ENCODE measurements at regions not wholly inside any gene's neighbourhood (a gene's known extent, or its start where the extent isn't known, plus 50 kb on each side); places are given as distances from the start of the nearest gene placed in this dataset.

DNA sequence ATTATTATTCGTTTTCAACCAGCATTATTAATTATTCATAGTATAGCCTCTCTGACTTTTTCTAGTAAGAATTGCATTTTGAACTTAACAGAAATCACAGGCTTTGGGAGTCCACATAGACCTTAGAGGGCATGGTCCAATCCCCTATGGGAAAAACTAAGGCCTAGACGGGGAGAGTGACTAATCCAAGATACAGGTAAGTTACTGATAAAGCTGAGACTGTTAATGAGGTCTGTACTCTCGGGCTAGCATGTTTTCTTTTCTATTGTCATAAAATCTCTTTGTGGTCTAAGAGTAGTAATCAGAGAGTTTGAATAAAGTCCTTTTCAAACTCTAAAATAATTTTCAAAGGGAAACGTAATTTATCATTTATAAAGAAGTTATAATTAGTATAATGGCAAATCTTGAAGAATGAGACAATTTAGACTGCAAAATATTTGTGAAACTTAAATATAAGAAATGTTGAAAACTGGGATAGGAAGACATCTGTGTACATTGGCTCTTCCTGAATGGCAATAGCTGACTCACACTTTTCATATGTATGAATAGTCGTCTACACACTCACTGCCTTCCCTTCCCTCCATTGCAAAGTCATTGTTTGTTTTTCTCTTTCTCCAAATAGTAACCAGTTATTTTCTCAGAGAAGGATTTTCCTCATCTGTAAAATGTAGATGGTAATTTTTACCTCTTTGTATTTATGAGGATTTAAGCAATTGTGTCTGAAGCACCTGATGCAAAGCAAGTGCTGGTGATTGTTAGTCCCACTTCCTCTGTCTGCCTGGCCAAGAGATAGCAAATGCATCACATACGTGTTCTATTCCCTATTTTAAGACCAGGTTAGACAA is 207.9 kb upstream of the CD180 start:
- Histone ChIP-seq H2AK5ac (ENCODE audit: low read length, severe bottlenecking) (no peak overlapping the region), H3K36me3 (ENCODE audit: control insufficient read depth in 1 of 2, insufficient read depth in 2 of 2, low read depth in 1 of 2, low read length in 2 of 2) (no peaks in the 10 kb centered on the region), H3K9me3 (ENCODE audit: control insufficient read depth, low read length) (no peaks in the 10 kb centered on the region), H3K27ac (ENCODE audit: low read length, poor library complexity, severe bottlenecking) (no peak overlapping the region), H3K23ac (ENCODE audit: low read length in 2 of 2) (no peak overlapping the region), H3K14ac (ENCODE audit: low read length in 2 of 2) (no peak overlapping the region), H2BK15ac (ENCODE audit: low read depth, poor library complexity, severe bottlenecking) (no peak overlapping the region), H2AFZ (ENCODE audit: low read depth, low read length) (no peak overlapping the region), H3K4me2 (ENCODE audit: low read length, poor library complexity, severe bottlenecking) (no peak overlapping the region), H3K79me1 (replicated peaks; ENCODE audit: low read length, poor library complexity, severe bottlenecking) (no peaks in the 10 kb centered on the region), H2BK5ac (ENCODE audit: low read depth, low read length, poor library complexity, severe bottlenecking) (no peak overlapping the region), H2BK120ac (ENCODE audit: low read depth, low read length) (no peak overlapping the region), H3K9ac (ENCODE audit: low read length) (no peak overlapping the region), H4K8ac (ENCODE audit: low read length) (no peak overlapping the region), H3K18ac (ENCODE audit: low read depth in 1 of 2, low read length in 2 of 2) (no peak overlapping the region), H3K4me3 (ENCODE audit: insufficient read depth in 1 of 2, low read depth in 1 of 2, low read length in 2 of 2) (no peak overlapping the region), H2BK12ac (ENCODE audit: low read length in 2 of 2) (no peak overlapping the region), H3K4me1 (ENCODE audit: control insufficient read depth, insufficient read depth, low read depth, low read length) (no peaks in the 10 kb centered on the region), H3K27me3 (ENCODE audit: control insufficient read depth in 1 of 2, insufficient read depth in 1 of 2, low read length in 2 of 2) (no peaks in the 10 kb centered on the region), H3K4ac (ENCODE audit: low read depth in 1 of 2, low read length in 2 of 2) (no peak overlapping the region), H4K91ac (ENCODE audit: low read length) (no peak overlapping the region)
- peak; percentile 45 for DNase-seq
- WGBS: 66% methylated on average over 3 of the region's 6 CpGs

DNA sequence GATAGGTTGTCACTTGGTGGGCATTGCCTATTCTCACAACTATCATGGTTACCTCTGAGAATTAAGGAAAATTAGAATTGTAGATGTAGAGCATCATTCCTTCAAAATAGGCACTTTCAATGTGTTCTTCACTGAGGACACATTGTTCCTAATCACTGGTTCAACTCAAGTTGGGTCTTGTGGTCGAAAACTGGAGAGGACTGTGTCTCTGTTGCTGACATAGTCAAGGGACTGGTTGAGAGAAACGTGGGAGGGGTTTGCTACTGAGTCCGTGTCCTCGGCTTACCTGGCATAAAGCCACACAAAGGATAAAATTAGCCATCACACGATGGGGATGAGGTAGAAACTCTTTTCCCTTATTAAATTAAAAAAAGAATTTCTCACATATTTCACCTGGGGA is 205.9 kb upstream of the CD180 start:
- DNase-seq: no peak
- no peaks in the 10 kb centered on the region for H3K36me3 ChIP-seq (ENCODE audit: control insufficient read depth in 1 of 2, insufficient read depth in 2 of 2, low read depth in 1 of 2, low read length in 2 of 2)
- no peak overlapping the region for H3K14ac ChIP-seq (ENCODE audit: low read length in 2 of 2)
- no peak overlapping the region for H2AK5ac ChIP-seq (ENCODE audit: low read length, severe bottlenecking)
- no peak overlapping the region for H2BK15ac ChIP-seq (ENCODE audit: low read depth, poor library complexity, severe bottlenecking)
- no peaks in the 10 kb centered on the region for H3K9me3 ChIP-seq (ENCODE audit: control insufficient read depth, low read length)
- 79% methylated on average over 2 of the region's 5 CpGs for WGBS
- no peak overlapping the region for H3K9ac ChIP-seq (ENCODE audit: low read length)
- no peak overlapping the region for H2BK5ac ChIP-seq (ENCODE audit: low read depth, low read length, poor library complexity, severe bottlenecking)
- no peak overlapping the region for H3K23ac ChIP-seq (ENCODE audit: low read length in 2 of 2)
- no peak overlapping the region for H2BK120ac ChIP-seq (ENCODE audit: low read depth, low read length)
- H3K79me1 ChIP-seq (replicated peaks; ENCODE audit: low read length, poor library complexity, severe bottlenecking): no peaks in the 10 kb centered on the region
- H2AFZ ChIP-seq (ENCODE audit: low read depth, low read length): no peak overlapping the region
- no peak overlapping the region for H3K4me3 ChIP-seq (ENCODE audit: insufficient read depth in 1 of 2, low read depth in 1 of 2, low read length in 2 of 2)
- no peak overlapping the region for H2BK12ac ChIP-seq (ENCODE audit: low read length in 2 of 2)
- no peak overlapping the region for H3K27ac ChIP-seq (ENCODE audit: low read length, poor library complexity, severe bottlenecking)
- H3K18ac ChIP-seq (ENCODE audit: low read depth in 1 of 2, low read length in 2 of 2): no peak overlapping the region
- no peaks in the 10 kb centered on the region for H3K27me3 ChIP-seq (ENCODE audit: control insufficient read depth in 1 of 2, insufficient read depth in 1 of 2, low read length in 2 of 2)
- no peak overlapping the region for H3K4me2 ChIP-seq (ENCODE audit: low read length, poor library complexity, severe bottlenecking)
- H3K4me1 ChIP-seq (ENCODE audit: control insufficient read depth, insufficient read depth, low read depth, low read length): no peaks in the 10 kb centered on the region
- H3K4ac ChIP-seq (ENCODE audit: low read depth in 1 of 2, low read length in 2 of 2): no peak overlapping the region
- no peak overlapping the region for H4K91ac ChIP-seq (ENCODE audit: low read length)
- no peak overlapping the region for H4K8ac ChIP-seq (ENCODE audit: low read length)

DNA sequence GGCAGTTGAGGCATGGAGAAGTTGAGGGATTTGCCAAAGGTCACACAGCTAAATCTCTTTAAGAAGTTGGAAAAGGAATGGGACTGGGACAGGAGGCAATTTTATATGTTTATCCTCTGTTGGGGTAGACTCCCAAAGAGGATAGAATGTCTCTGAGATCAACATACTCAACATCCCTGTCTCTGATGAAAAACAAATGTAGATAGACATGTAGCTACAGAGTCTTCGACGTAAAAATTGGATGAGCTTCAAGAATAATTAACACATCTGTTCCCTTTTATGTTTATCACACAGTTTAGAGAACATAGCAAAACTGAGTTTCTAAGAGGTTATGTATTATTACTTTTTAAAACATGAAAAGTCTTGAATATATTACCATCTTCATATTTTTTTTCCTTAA is 204.6 kb upstream of the CD180 start:
- WGBS: no CpG with 5 or more reads among the region's 2 CpGs
- no peak overlapping the region for H3K18ac ChIP-seq (ENCODE audit: low read depth in 1 of 2, low read length in 2 of 2)

DNA sequence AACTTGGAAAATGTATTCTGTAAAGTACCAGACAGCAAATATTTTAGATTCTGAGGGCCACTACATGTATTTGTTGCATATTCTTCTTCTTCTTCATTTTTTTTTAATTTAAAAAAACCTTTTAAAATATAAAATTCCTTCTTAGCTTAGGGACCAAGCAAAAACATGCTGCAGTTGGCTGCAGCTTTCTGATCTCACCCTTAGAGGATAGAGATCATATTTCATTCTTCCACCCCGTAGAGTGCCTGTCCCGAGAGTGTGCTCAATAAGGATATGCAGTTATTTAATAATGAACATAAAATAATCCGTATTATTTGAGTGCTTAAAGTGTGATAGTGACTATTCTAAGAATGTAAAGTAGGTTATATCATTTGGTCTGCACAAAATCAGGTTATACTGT is 204.2 kb upstream of the CD180 start:
- H2BK15ac ChIP-seq (ENCODE audit: low read depth, poor library complexity, severe bottlenecking): no peak overlapping the region
- no peak overlapping the region for H4K8ac ChIP-seq (ENCODE audit: low read length)
- no peak overlapping the region for H4K91ac ChIP-seq (ENCODE audit: low read length)
- no peak overlapping the region for H3K14ac ChIP-seq (ENCODE audit: low read length in 2 of 2)
- no peaks in the 10 kb centered on the region for H3K27me3 ChIP-seq (ENCODE audit: control insufficient read depth in 1 of 2, insufficient read depth in 1 of 2, low read length in 2 of 2)
- no peaks in the 10 kb centered on the region for H3K79me1 ChIP-seq (replicated peaks; ENCODE audit: low read length, poor library complexity, severe bottlenecking)
- H3K36me3 ChIP-seq (ENCODE audit: control insufficient read depth in 1 of 2, insufficient read depth in 2 of 2, low read depth in 1 of 2, low read length in 2 of 2): no peaks in the 10 kb centered on the region
- no peak overlapping the region for H3K27ac ChIP-seq (ENCODE audit: low read length, poor library complexity, severe bottlenecking)
- no peaks in the 10 kb centered on the region for H3K9me3 ChIP-seq (ENCODE audit: control insufficient read depth, low read length)
- no peak overlapping the region for H2AK5ac ChIP-seq (ENCODE audit: low read length, severe bottlenecking)
- H3K4ac ChIP-seq (ENCODE audit: low read depth in 1 of 2, low read length in 2 of 2): no peak overlapping the region
- no peak overlapping the region for H2BK120ac ChIP-seq (ENCODE audit: low read depth, low read length)
- DNase-seq: no peak
- WGBS: 81% methylated on average over 1 of the region's 3 CpGs
- H2BK12ac ChIP-seq (ENCODE audit: low read length in 2 of 2): no peak overlapping the region
- no peak overlapping the region for H3K4me3 ChIP-seq (ENCODE audit: insufficient read depth in 1 of 2, low read depth in 1 of 2, low read length in 2 of 2)
- H3K9ac ChIP-seq (ENCODE audit: low read length): no peak overlapping the region
- no peak overlapping the region for H2AFZ ChIP-seq (ENCODE audit: low read depth, low read length)
- no peak overlapping the region for H2BK5ac ChIP-seq (ENCODE audit: low read depth, low read length, poor library complexity, severe bottlenecking)
- H3K4me2 ChIP-seq (ENCODE audit: low read length, poor library complexity, severe bottlenecking): no peak overlapping the region
- H3K23ac ChIP-seq (ENCODE audit: low read length in 2 of 2): no peak overlapping the region
- H3K18ac ChIP-seq (ENCODE audit: low read depth in 1 of 2, low read length in 2 of 2): no peak overlapping the region
- H3K4me1 ChIP-seq (ENCODE audit: control insufficient read depth, insufficient read depth, low read depth, low read length): no peaks in the 10 kb centered on the region

More for the DNA sequence above, 204.6 kb upstream of the CD180 start:
- H3K9me3 ChIP-seq (ENCODE audit: control insufficient read depth, low read length): no peaks in the 10 kb centered on the region
- no peak overlapping the region for H3K4me3 ChIP-seq (ENCODE audit: insufficient read depth in 1 of 2, low read depth in 1 of 2, low read length in 2 of 2)
- no peak overlapping the region for H2BK120ac ChIP-seq (ENCODE audit: low read depth, low read length)
- H2BK5ac ChIP-seq (ENCODE audit: low read depth, low read length, poor library complexity, severe bottlenecking): no peak overlapping the region
- H4K8ac ChIP-seq (ENCODE audit: low read length): no peak overlapping the region
- no peak overlapping the region for H3K27ac ChIP-seq (ENCODE audit: low read length, poor library complexity, severe bottlenecking)
- no peaks in the 10 kb centered on the region for H3K4me1 ChIP-seq (ENCODE audit: control insufficient read depth, insufficient read depth, low read depth, low read length)
- no peak overlapping the region for H2BK15ac ChIP-seq (ENCODE audit: low read depth, poor library complexity, severe bottlenecking)
- no peaks in the 10 kb centered on the region for H3K79me1 ChIP-seq (replicated peaks; ENCODE audit: low read length, poor library complexity, severe bottlenecking)
- no peaks in the 10 kb centered on the region for H3K36me3 ChIP-seq (ENCODE audit: control insufficient read depth in 1 of 2, insufficient read depth in 2 of 2, low read depth in 1 of 2, low read length in 2 of 2)
- no peak overlapping the region for H3K14ac ChIP-seq (ENCODE audit: low read length in 2 of 2)
- no peak overlapping the region for H3K23ac ChIP-seq (ENCODE audit: low read length in 2 of 2)
- H2AK5ac ChIP-seq (ENCODE audit: low read length, severe bottlenecking): no peak overlapping the region
- H2BK12ac ChIP-seq (ENCODE audit: low read length in 2 of 2): no peak overlapping the region
- DNase-seq: no peak
- H3K4ac ChIP-seq (ENCODE audit: low read depth in 1 of 2, low read length in 2 of 2): no peak overlapping the region
- H3K27me3 ChIP-seq (ENCODE audit: control insufficient read depth in 1 of 2, insufficient read depth in 1 of 2, low read length in 2 of 2): no peaks in the 10 kb centered on the region
- no peak overlapping the region for H4K91ac ChIP-seq (ENCODE audit: low read length)
- H3K4me2 ChIP-seq (ENCODE audit: low read length, poor library complexity, severe bottlenecking): no peak overlapping the region
- no peak overlapping the region for H2AFZ ChIP-seq (ENCODE audit: low read depth, low read length)
- H3K9ac ChIP-seq (ENCODE audit: low read length): no peak overlapping the region
